C4-2B (cell line): ENCODE measurements at regions not wholly inside any gene's neighbourhood (a gene's known extent, or its start where the extent isn't known, plus 50 kb on each side); places are given as distances from the start of the nearest gene placed in this dataset.
"Not testable (repeated sequence)": the region's sequence is repeated elsewhere in the genome, so short reads cannot be mapped to it uniquely, and the experiment has no call there.

Experiments used
- H3K27ac ChIP-seq: fragments of 450-650 bp; 2 replicates; pipeline ENCODE4 v1.5.1; 2017
- CTCF ChIP-seq: fragments of 450-650 bp; conservative IDR thresholded peaks from 2 replicates; pipeline ENCODE4 v1.5.1; 2017; ENCODE audit warnings: mild to moderate bottlenecking
- ZFX ChIP-seq: fragments of 450-650 bp; IDR thresholded peaks from 2 replicates; pipeline ENCODE4 v1.6.1; 2017

GRCh38 chr6:84317463-84317862, 90.0 kb upstream of the CEP162 start:
- no peak overlapping the region for H3K27ac ChIP-seq
- TF ChIP-seq CTCF: no peak
- no peak for TF ChIP-seq ZFX

GRCh38 chr6:84314377-84314898, 87.0 kb upstream of the CEP162 start:
- H3K27ac ChIP-seq: no peak overlapping the region
- TF ChIP-seq ZFX (no peak), CTCF (no peak)

- no peak overlapping the region for H3K27ac ChIP-seq
- TF ChIP-seq CTCF (no peak), ZFX (no peak)
Measured at GRCh38 chr6:84309336-84309735, 81.9 kb upstream of the CEP162 start.

GRCh38 chr6:84304881-84305280, 77.4 kb upstream of the CEP162 start:
- no peak overlapping the region for H3K27ac ChIP-seq
- TF ChIP-seq ZFX (no peak), CTCF (no peak)

GRCh38 chr6:84291033-84291432, 63.6 kb upstream of the CEP162 start:
- not testable (repeated sequence) for H3K27ac ChIP-seq

GRCh38 chr6:84284428-84285049, 57.1 kb upstream of the CEP162 start:
- TF ChIP-seq ZFX: no peak
- peak; percentile 61 for TF ChIP-seq CTCF
- H3K27ac ChIP-seq: no peak overlapping the region

- no peak overlapping the region for H3K27ac ChIP-seq
- TF ChIP-seq CTCF: no peak
Measured at GRCh38 chr6:84282550-84282949, 55.1 kb upstream of the CEP162 start.

GRCh38 chr6:84280639-84281038, 53.2 kb upstream of the CEP162 start:
- no peak for TF ChIP-seq ZFX
- no peak for TF ChIP-seq CTCF

More at GRCh38 chr6:84280639-84281038, 53.2 kb upstream of the CEP162 start:
- no peak overlapping the region for H3K27ac ChIP-seq
